GM10266 (cell line): ENCODE measurements at regions not wholly inside any gene's neighbourhood (a gene's known extent, or its start where the extent isn't known, plus 50 kb on each side); places are given as distances from the start of the nearest gene placed in this dataset.

Source experiments
- DNase-seq: peaks from one replicate; pipeline ENCODE4 v3.0.0; 2012; ENCODE audit errors: extremely low spot score
- TF ChIP-seq, protein P1 (sequence below): IDR thresholded peaks from 2 replicates; pipeline ENCODE4 v1.5.1; 2012; ENCODE audit warnings: mild to moderate bottlenecking, low read depth; ENCODE audit not compliant: control insufficient read depth, insufficient read depth; ENCODE audit errors: missing control alignments

DNA sequence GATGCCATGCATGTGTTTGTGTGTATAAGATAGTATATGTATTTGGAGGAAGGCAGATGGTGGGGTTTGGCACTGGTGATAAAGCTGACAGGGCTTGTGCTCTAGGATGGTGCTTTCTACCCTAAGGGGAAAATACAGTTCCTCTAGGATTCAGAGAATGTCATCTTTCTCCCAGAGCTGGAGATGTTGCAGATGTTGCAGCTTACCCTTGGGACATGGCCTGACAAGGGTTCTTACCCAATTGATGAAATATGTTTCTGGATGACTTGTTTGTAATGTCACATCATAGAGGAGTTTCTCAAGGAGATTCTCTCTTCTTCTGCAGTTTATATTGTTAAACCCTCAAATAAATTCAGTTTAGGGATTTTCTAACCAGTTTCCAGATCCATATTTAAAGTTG is 52.5 kb upstream of the PITX2 start:
- DNase-seq, result no peak
- TF ChIP-seq, protein P1, sequence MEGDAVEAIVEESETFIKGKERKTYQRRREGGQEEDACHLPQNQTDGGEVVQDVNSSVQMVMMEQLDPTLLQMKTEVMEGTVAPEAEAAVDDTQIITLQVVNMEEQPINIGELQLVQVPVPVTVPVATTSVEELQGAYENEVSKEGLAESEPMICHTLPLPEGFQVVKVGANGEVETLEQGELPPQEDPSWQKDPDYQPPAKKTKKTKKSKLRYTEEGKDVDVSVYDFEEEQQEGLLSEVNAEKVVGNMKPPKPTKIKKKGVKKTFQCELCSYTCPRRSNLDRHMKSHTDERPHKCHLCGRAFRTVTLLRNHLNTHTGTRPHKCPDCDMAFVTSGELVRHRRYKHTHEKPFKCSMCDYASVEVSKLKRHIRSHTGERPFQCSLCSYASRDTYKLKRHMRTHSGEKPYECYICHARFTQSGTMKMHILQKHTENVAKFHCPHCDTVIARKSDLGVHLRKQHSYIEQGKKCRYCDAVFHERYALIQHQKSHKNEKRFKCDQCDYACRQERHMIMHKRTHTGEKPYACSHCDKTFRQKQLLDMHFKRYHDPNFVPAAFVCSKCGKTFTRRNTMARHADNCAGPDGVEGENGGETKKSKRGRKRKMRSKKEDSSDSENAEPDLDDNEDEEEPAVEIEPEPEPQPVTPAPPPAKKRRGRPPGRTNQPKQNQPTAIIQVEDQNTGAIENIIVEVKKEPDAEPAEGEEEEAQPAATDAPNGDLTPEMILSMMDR, result no peak

DNA sequence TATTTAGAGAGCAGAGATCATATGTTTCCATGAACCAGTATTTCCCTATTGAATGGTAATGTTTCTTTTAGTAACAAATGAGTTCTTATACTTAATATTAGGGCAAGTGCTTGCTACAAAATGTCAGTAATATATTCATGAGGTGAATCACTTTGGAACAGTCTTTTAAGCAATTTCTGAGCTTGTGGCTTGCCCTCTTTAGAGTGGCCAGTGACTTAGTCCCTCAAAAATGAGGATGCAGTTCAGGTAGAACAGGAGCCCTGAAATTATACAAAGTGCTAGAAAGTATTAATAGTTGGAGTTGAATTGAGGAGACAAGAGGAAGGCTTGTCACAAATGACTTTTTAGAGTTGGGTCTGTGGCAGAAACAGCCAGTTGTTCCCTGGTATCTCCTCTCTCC is 53.4 kb upstream of the PITX2 start:
- no peak for DNase-seq
- TF ChIP-seq, protein P1, result no peak

DNA sequence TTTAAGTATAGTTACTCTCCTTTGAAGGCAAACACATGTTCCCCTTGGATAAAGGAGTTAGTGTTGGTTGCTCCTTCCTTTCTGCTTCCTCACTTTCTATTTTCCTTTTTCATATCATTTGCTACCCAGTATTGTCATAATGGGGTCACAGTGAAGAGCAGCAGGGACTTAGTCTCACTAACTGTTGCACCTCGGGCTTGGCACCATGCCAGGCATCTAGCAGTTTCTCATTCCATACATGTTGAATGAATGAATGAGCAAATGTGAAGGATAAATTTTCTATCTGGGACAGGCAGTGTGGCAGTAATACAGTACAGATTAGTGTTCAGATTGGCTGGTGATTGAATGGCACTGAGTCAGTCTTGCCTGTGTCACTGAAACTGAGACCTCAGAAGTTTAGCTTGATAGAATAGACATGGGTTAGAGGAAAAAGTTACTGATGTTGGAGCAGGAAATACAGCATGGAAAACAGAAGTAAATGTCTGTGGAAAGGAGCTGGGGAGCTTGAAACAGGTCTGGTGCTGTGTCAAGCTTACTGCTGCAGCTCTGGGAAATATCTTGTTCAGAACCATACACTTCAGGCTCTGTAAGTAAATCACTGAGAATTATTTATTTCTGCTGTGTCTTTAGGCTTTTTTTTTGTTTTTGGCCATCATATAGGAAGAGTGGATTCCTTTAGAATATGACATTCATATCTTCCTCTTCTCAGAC is 55.8 kb upstream of the PITX2 start:
- no peak for DNase-seq
- TF ChIP-seq, protein P1, result no peak

DNA sequence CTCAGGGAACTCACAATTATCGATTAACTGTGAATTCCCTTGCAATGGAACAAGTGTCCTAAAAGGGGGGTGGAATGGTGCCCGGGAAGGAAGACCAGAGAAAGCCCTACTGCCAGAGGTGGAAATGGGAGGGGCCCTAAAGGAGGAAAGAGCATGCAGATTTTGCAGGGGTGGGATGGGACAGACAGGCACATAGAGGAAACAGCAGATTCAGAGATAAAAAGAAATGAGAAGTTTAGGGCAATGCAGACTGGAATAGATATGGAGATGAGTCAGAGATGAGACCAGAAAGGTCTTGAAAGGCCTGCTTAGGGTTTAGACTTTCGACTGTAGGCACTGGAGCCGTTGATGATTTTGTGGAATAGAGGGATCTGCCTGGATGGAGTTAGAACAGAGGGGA is 57.4 kb upstream of the PITX2 start:
- TF ChIP-seq, protein P1, result no peak
- no peak for DNase-seq

DNA sequence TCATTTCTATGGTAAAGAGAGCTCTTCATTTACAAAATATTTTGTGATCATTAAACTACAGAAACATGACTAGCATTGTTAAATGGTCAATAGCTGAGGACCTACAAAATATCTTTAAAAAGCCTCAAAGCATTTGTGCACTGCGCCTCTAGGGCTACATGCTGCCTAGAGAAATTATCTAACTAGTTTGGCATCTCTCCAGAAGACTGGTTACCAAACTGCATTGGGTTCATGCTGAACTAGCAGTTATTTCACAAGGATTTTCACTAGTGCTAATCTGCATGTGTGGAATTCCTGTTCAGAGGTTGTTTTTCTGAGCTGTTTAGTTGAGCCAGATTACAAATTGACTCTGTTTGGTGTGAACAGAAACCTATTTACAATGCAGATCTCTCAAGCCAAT is 58.5 kb upstream of the PITX2 start:
- TF ChIP-seq, protein P1, result no peak
- no peak for DNase-seq

DNA sequence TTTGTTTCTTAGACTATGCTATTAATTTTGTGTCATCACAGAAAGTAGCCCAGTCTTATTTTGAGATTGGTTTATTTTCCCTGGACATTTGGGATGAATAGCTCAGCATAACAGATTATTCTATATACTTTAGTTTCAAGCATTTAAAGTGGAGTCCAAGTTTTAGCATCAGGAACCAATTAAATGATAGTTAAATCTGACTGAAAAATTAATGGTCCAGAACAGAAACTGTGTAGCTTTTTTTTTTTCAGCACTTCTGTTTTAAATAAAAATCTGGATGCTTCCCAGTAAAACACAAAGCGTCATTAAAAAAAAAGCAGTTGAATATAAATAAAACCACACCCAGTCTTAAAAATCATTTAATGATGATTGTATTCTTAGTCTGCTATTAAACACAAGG is 59.4 kb upstream of the PITX2 start:
- TF ChIP-seq, protein P1, result no peak
- no peak for DNase-seq

DNA sequence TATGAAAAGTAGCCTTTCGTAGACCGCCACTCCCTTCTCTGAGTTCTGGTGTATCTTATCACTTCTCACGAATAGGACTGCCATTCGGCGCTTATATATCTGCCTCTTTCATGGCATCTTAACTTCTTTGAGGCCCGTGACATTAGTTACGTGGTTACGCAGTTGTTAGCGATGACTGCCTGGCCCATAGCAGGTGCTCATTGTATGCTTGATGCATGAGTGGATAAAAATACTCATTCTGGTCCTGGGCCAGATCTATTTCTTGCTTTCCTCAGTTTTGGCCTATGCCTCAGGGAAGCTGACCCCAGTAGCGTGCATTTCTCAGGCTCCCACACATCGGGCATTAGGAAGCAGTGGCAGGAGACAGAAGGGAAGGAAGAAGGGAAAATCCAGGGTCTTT is 60.7 kb upstream of the PITX2 start:
- no peak for DNase-seq
- TF ChIP-seq, protein P1, result no peak
